MM.1S (cell line): ENCODE measurements at regions not wholly inside any gene's neighbourhood (a gene's known extent, or its start where the extent isn't known, plus 50 kb on each side); places are given as distances from the start of the nearest gene placed in this dataset.

Source experiments
- DNase-seq: peaks from one replicate; pipeline ENCODE4 v3.0.0-alpha.2; 2015
- H2AFZ ChIP-seq: fragments of 300-600 bp; sonication (generic); 2 replicates; pipeline ENCODE4 v1.6.0; 2016; ENCODE audit warnings: antibody characterized with exemption, low read length
- H3F3A ChIP-seq: fragments of 300-600 bp; sonication (generic); 2 replicates; pipeline ENCODE4 v1.6.1; 2016; ENCODE audit warnings: mild to moderate bottlenecking, antibody characterized with exemption, low read length, moderate library complexity, mixed read lengths; ENCODE audit not compliant: insufficient read depth
- H3K27ac ChIP-seq: fragments of 300-600 bp; sonication (generic); 2 replicates; pipeline ENCODE4 v1.5.1; 2016; ENCODE audit warnings: mild to moderate bottlenecking, low read length
- H3K27me3 ChIP-seq: fragments of 300-600 bp; sonication (generic); replicated peaks from 2 replicates; pipeline ENCODE4 v1.6.0; 2016; ENCODE audit warnings: low read length; ENCODE audit not compliant: insufficient read depth
- H3K36me3 ChIP-seq: fragments of 300-600 bp; sonication (generic); replicated peaks from 2 replicates; pipeline ENCODE4 v1.6.1; 2016; ENCODE audit warnings: mild to moderate bottlenecking, low read length, mixed read lengths; ENCODE audit not compliant: insufficient read depth
- H3K4me1 ChIP-seq: fragments of 300-600 bp; sonication (generic); 2 replicates; pipeline ENCODE4 v1.6.1; 2016; ENCODE audit warnings: low read length, mixed read lengths
- H3K4me2 ChIP-seq: fragments of 300-600 bp; sonication (generic); 2 replicates; pipeline ENCODE4 v1.6.0; 2016; ENCODE audit warnings: low read depth, low read length
- H3K4me3 ChIP-seq: fragments of 300-600 bp; sonication (generic); 2 replicates; pipeline ENCODE4 v1.5.1; 2016; ENCODE audit warnings: low read length, mixed read lengths
- H3K79me2 ChIP-seq: fragments of 300-600 bp; sonication (generic); 2 replicates; pipeline ENCODE4 v1.6.1; 2016; ENCODE audit warnings: mixed run types, low read length, mixed read lengths
- H3K9ac ChIP-seq: fragments of 300-600 bp; sonication (generic); 2 replicates; pipeline ENCODE4 v1.6.1; 2016; ENCODE audit warnings: low read length, mixed read lengths
- H3K9me2 ChIP-seq: fragments of 300-600 bp; sonication (generic); replicated peaks from 2 replicates; pipeline ENCODE4 v1.6.1; 2016; ENCODE audit warnings: mild to moderate bottlenecking, low read length, mixed read lengths; ENCODE audit not compliant: insufficient read depth
- H3K9me3 ChIP-seq: fragments of 300-600 bp; sonication (generic); replicated peaks from 2 replicates; pipeline ENCODE4 v1.6.1; 2016; ENCODE audit warnings: mild to moderate bottlenecking, low read length, mixed read lengths; ENCODE audit not compliant: insufficient read depth
- H4K20me1 ChIP-seq: fragments of 300-600 bp; sonication (generic); 2 replicates; pipeline ENCODE4 v1.6.1; 2016; ENCODE audit warnings: mild to moderate bottlenecking, low read length, moderate library complexity, mixed read lengths; ENCODE audit not compliant: insufficient read depth
- EZH2 ChIP-seq: fragments of 300-600 bp; sonication (generic); optimal IDR thresholded peaks from 2 replicates; pipeline ENCODE3; 2017; ENCODE audit warnings: low read depth, mild to moderate bottlenecking, antibody characterized with exemption, low read length, mixed read lengths
- EZH2phosphoT487 ChIP-seq: fragments of 300-600 bp; sonication (generic); IDR thresholded peaks from 2 replicates; pipeline ENCODE4 v1.6.1; 2018; ENCODE audit warnings: antibody characterized with exemption, low read length
- TF ChIP-seq, protein P1 (sequence below): fragments of 300-600 bp; sonication (generic); IDR thresholded peaks from 2 replicates; pipeline ENCODE4 v1.5.1; 2016; ENCODE audit warnings: antibody characterized with exemption, low read length, mixed read lengths

DNA sequence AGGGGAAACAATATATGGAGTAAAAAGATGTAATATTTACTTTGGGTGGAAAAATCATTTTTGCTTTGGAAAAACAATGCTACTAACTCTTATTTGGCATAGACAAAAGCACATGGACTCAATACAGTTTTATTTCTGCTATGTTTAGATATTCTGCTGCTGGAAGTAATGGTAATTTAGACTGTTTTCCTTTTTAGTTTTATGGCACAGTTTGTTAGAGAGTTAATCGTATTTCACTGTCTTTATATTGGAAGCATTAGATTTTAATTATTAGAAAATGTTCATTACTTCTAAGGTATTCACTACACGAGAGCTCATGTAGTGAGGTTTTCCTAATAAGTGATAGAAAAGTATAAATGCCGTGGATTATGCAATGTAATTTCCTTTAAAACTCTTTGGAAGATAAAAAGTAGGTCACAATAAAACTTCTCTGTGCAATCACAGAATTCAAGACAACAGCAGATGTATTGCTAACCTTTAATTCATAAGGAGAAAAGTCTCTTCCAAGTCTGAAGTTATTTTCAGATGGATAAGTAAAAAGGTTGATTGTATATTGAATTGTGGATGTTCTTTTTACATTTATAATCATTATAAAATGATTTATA is 851.8 kb downstream of the TMTC2 start:
- H3K9ac ChIP-seq: no peak overlapping the region
- no peak overlapping the region for H3K4me2 ChIP-seq
- H3K79me2 ChIP-seq: no peaks in the 10 kb centered on the region
- H3K27me3 ChIP-seq: no peaks in the 10 kb centered on the region
- no peak overlapping the region for H3K4me3 ChIP-seq
- no peak for DNase-seq
- no peaks in the 10 kb centered on the region for H3K4me1 ChIP-seq
- H3K36me3 ChIP-seq: no peaks in the 10 kb centered on the region
- no peak overlapping the region for H2AFZ ChIP-seq
- no peaks in the 10 kb centered on the region for H4K20me1 ChIP-seq
- no peak overlapping the region for H3K27ac ChIP-seq
- no peaks in the 10 kb centered on the region for H3F3A ChIP-seq
- no peak for TF ChIP-seq EZH2
- TF ChIP-seq, protein P1, sequence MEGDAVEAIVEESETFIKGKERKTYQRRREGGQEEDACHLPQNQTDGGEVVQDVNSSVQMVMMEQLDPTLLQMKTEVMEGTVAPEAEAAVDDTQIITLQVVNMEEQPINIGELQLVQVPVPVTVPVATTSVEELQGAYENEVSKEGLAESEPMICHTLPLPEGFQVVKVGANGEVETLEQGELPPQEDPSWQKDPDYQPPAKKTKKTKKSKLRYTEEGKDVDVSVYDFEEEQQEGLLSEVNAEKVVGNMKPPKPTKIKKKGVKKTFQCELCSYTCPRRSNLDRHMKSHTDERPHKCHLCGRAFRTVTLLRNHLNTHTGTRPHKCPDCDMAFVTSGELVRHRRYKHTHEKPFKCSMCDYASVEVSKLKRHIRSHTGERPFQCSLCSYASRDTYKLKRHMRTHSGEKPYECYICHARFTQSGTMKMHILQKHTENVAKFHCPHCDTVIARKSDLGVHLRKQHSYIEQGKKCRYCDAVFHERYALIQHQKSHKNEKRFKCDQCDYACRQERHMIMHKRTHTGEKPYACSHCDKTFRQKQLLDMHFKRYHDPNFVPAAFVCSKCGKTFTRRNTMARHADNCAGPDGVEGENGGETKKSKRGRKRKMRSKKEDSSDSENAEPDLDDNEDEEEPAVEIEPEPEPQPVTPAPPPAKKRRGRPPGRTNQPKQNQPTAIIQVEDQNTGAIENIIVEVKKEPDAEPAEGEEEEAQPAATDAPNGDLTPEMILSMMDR: no peak
- TF ChIP-seq EZH2phosphoT487: no peak
- no peaks in the 10 kb centered on the region for H3K9me3 ChIP-seq
- H3K9me2 ChIP-seq: no peaks in the 10 kb centered on the region; the same call in 1 of the 2 replicates

DNA sequence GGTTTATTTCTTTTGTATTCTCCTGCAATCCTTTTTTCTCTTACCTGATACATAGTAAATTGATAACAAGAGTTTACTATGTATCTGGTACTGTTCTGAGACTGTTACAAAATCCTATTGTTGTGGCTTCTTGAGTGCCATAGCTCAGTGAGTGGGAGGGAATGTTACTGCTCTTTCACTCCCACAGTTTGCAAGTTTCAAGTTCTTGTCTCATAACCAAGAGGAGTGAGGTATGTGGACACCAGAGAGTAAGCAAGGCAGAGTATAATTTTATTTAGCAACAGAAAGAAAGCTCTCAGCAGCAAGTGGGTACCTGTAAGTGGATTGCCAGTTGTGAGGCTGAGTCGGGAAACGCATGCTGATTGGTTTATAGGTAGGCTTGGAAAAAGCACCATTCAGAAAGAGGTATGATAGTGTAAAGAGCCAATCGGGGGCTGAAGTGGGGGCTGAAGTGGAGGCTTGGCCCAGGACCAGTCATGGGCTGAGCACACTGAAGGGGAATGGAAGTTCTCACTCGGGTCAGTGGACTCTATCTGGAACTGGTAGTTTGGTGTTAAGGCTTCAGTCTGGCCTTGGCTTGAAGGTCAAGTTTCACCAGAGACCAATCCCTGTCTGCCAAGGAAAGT is 850.8 kb downstream of the TMTC2 start:
- no peaks in the 10 kb centered on the region for H3K9me3 ChIP-seq
- no peaks in the 10 kb centered on the region for H3K79me2 ChIP-seq

DNA sequence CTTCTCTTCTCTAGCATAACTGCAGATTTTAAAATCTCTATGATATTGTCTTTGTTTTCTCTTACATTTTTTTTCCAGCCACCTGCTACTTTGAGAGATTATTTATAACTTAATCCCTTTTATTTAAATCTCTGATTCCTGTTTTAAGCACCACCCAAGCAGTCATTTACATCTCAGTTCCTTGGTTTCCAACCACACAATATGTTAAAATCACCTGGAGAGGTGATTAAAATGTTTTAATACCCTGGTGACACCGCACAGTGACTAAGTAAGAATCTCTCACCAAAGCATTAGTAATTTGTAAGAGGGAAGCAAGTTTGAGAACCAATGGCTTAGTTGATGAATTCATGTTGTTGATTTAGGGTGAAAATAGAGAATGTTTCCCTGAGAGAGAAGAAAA is 849.8 kb downstream of the TMTC2 start:
- no peaks in the 10 kb centered on the region for H3K4me1 ChIP-seq
- no peaks in the 10 kb centered on the region for H3K9me3 ChIP-seq
- H3F3A ChIP-seq: no peaks in the 10 kb centered on the region
- no peaks in the 10 kb centered on the region for H4K20me1 ChIP-seq
- no peak overlapping the region for H3K4me3 ChIP-seq
- no peaks in the 10 kb centered on the region; the same call in 1 of the 2 replicates for H3K9me2 ChIP-seq
- no peak overlapping the region for H3K9ac ChIP-seq
- H3K27ac ChIP-seq: no peak overlapping the region
- TF ChIP-seq EZH2: no peak
- no peak overlapping the region for H2AFZ ChIP-seq
- H3K4me2 ChIP-seq: no peak overlapping the region
- DNase-seq: no peak
- no peaks in the 10 kb centered on the region for H3K27me3 ChIP-seq
- no peaks in the 10 kb centered on the region for H3K36me3 ChIP-seq
- no peaks in the 10 kb centered on the region for H3K79me2 ChIP-seq

More for the DNA sequence above, 850.8 kb downstream of the TMTC2 start:
- Histone ChIP-seq H3F3A (no peaks in the 10 kb centered on the region), H4K20me1 (no peaks in the 10 kb centered on the region), H3K27me3 (no peaks in the 10 kb centered on the region), H2AFZ (no peak overlapping the region), H3K4me2 (no peak overlapping the region), H3K4me1 (no peaks in the 10 kb centered on the region), H3K36me3 (no peaks in the 10 kb centered on the region), H3K9me2 (no peaks in the 10 kb centered on the region; the same call in 1 of the 2 replicates), H3K4me3 (no peak overlapping the region), H3K27ac (no peak overlapping the region), H3K9ac (no peak overlapping the region)
- no peak for DNase-seq
- TF ChIP-seq, protein P1: no peak
- TF ChIP-seq EZH2 (no peak), EZH2phosphoT487 (no peak)

DNA sequence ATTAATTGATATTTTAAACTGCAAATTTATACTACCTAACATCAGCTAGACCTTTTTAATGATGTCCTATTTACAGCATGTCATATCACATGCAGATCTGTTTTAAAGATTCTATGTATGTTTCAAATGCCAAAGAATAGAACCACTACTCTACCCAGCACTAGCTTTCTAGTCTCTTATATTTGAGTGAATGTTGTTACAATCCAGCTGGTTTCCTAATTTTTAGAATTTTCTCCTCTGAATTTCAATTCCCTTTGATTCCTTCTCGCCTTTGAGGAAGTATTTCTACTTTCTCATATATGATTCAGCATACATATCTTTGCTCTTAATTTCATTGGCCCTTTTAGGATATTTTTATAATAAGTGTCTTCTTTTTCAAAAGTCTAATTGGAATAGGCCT is 841.9 kb downstream of the TMTC2 start:
- no peaks in the 10 kb centered on the region for H3K4me1 ChIP-seq
- no peak for DNase-seq
- no peaks in the 10 kb centered on the region for H3K9me3 ChIP-seq
- H3K36me3 ChIP-seq: no peaks in the 10 kb centered on the region
- no peak overlapping the region for H3K27ac ChIP-seq
- no peaks in the 10 kb centered on the region for H3K79me2 ChIP-seq
- no peak overlapping the region for H2AFZ ChIP-seq
- H3K27me3 ChIP-seq: no peaks in the 10 kb centered on the region
- no peak overlapping the region for H3K4me2 ChIP-seq
- H4K20me1 ChIP-seq: no peaks in the 10 kb centered on the region
- no peaks in the 10 kb centered on the region for H3F3A ChIP-seq
- H3K9ac ChIP-seq: no peak overlapping the region
- TF ChIP-seq EZH2: no peak
- no peak for TF ChIP-seq EZH2phosphoT487
- TF ChIP-seq, protein P1: no peak
- H3K9me2 ChIP-seq: no peaks in the 10 kb centered on the region
- H3K4me3 ChIP-seq: no peak overlapping the region
